Loucy (cell line): ENCODE measurements at regions not wholly inside any gene's neighbourhood (a gene's known extent, or its start where the extent isn't known, plus 50 kb on each side); places are given as distances from the start of the nearest gene placed in this dataset.
"Not testable (repeated sequence)": the region's sequence is repeated elsewhere in the genome, so short reads cannot be mapped to it uniquely, and the experiment has no call there.

Experiments used
- CTCF ChIP-seq: fragments of 200-600 bp; sonication (generic); conservative IDR thresholded peaks from 2 replicates; pipeline ENCODE4 v1.5.1; 2014; ENCODE audit warnings: mild to moderate bottlenecking, antibody characterized with exemption, low read length
- EZH2phosphoT487 ChIP-seq: fragments of 200-600 bp; IDR thresholded peaks from 2 replicates; pipeline ENCODE4 v1.6.1; 2018; ENCODE audit warnings: antibody characterized with exemption, mild to moderate bottlenecking, moderate library complexity, borderline replicate concordance

- TF ChIP-seq CTCF, EZH2phosphoT487: not testable (repeated sequence)
Observed at GRCh38 chr1:144537234-144537633, 55.5 kb upstream of the PPIAL4F start.
